OCI-LY3 (cell line): ENCODE measurements at regions not wholly inside any gene's neighbourhood (a gene's known extent, or its start where the extent isn't known, plus 50 kb on each side); places are given as distances from the start of the nearest gene placed in this dataset.
"Not testable (repeated sequence)": the region's sequence is repeated elsewhere in the genome, so short reads cannot be mapped to it uniquely, and the experiment has no call there.

Experiments used
- H2AFZ ChIP-seq: fragments of 200-600, 300-600 bp; shearing (Covaris generic); 2 replicates; pipeline ENCODE4 v1.6.0; 2014; ENCODE audit warnings: antibody characterized with exemption, low read depth, low read length
- H3K27ac ChIP-seq: fragments of 200-600, 300-600 bp; sonication (generic); 2 replicates; pipeline ENCODE4 v1.5.1; 2014; ENCODE audit warnings: mild to moderate bottlenecking, low read length, moderate library complexity, mixed read lengths
- H3K27me3 ChIP-seq: fragments of 200-600, 300-600 bp; sonication (generic); 2 replicates; pipeline ENCODE4 v1.6.1; 2014; ENCODE audit warnings: low read depth, low read length, mixed read lengths
- H3K36me3 ChIP-seq: fragments of 200-600, 300-600 bp; sonication (generic); replicated peaks from 2 replicates; pipeline ENCODE3; 2014; ENCODE audit warnings: low read depth, low read length, mixed read lengths
- H3K4me1 ChIP-seq: fragments of 300-600, 200-600 bp; sonication (generic); 2 replicates; pipeline ENCODE4 v1.6.1; 2014; ENCODE audit warnings: low read length, mixed read lengths
- H3K4me2 ChIP-seq: fragments of 200-600, 300-600 bp; sonication (generic); 2 replicates; pipeline ENCODE4 v1.6.1; 2014; ENCODE audit warnings: low read length, mixed read lengths
- H3K4me3 ChIP-seq: fragments of 300-600, 200-600 bp; sonication (generic); 2 replicates; pipeline ENCODE4 v1.5.1; 2014; ENCODE audit warnings: antibody characterized with exemption, mild to moderate bottlenecking, low read length, moderate library complexity
- H3K79me2 ChIP-seq: fragments of 300-600, 200-600 bp; shearing (Covaris generic); 2 replicates; pipeline ENCODE4 v1.6.1; 2014; ENCODE audit warnings: mild to moderate bottlenecking, low read length, mixed read lengths
- H3K9ac ChIP-seq: fragments of 300-600, 200-600 bp; shearing (Covaris generic); 2 replicates; pipeline ENCODE4 v1.6.0; 2014; ENCODE audit warnings: mild to moderate bottlenecking, low read length, moderate library complexity
- H3K9me3 ChIP-seq: fragments of 200-600, 300-600 bp; shearing (Covaris generic); 2 replicates; pipeline ENCODE4 v1.6.1; 2014; ENCODE audit warnings: low read length, mixed read lengths; ENCODE audit not compliant: insufficient read depth
- H4K20me1 ChIP-seq: fragments of 200-600, 300-600 bp; sonication (generic); 2 replicates; pipeline ENCODE4 v1.6.1; 2016; ENCODE audit warnings: low read length, mixed read lengths; ENCODE audit not compliant: insufficient read depth
- EZH2phosphoT487 ChIP-seq: fragments of 200-600 bp; shearing (Covaris generic); IDR thresholded peaks from 2 replicates; pipeline ENCODE4 v1.6.1; 2018; ENCODE audit warnings: antibody characterized with exemption, mixed run types, low read depth
- TF ChIP-seq, protein P1 (sequence below): fragments of 200-600, 300-600 bp; sonication (generic); IDR thresholded peaks from 2 replicates; pipeline ENCODE4 v1.5.1; 2014; ENCODE audit warnings: antibody characterized with exemption, low read length, low read depth

- Histone ChIP-seq H3K4me1 (no peaks in the 10 kb centered on the region), H3K79me2 (no peaks in the 10 kb centered on the region), H3K36me3 (no peaks in the 10 kb centered on the region), H3K9me3 (no peaks in the 10 kb centered on the region), H4K20me1 (no peaks in the 10 kb centered on the region), H3K27ac (no peak overlapping the region), H3K4me2 (no peak overlapping the region), H3K9ac (no peak overlapping the region), H3K4me3 (no peak overlapping the region), H3K27me3 (no peaks in the 10 kb centered on the region), H2AFZ (no peak overlapping the region)
- no peak for TF ChIP-seq EZH2phosphoT487
- TF ChIP-seq, protein P1, sequence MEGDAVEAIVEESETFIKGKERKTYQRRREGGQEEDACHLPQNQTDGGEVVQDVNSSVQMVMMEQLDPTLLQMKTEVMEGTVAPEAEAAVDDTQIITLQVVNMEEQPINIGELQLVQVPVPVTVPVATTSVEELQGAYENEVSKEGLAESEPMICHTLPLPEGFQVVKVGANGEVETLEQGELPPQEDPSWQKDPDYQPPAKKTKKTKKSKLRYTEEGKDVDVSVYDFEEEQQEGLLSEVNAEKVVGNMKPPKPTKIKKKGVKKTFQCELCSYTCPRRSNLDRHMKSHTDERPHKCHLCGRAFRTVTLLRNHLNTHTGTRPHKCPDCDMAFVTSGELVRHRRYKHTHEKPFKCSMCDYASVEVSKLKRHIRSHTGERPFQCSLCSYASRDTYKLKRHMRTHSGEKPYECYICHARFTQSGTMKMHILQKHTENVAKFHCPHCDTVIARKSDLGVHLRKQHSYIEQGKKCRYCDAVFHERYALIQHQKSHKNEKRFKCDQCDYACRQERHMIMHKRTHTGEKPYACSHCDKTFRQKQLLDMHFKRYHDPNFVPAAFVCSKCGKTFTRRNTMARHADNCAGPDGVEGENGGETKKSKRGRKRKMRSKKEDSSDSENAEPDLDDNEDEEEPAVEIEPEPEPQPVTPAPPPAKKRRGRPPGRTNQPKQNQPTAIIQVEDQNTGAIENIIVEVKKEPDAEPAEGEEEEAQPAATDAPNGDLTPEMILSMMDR: peak; percentile 62
Measured at GRCh38 chr10:15427843-15428414, 56.8 kb upstream of the FAM171A1 start.

- H3K9ac ChIP-seq: no peak overlapping the region
- H2AFZ ChIP-seq: no peak overlapping the region
- H3K36me3 ChIP-seq: no peaks in the 10 kb centered on the region
- no peaks in the 10 kb centered on the region for H3K27me3 ChIP-seq
- H3K4me3 ChIP-seq: no peak overlapping the region
- no peaks in the 10 kb centered on the region for H3K4me1 ChIP-seq
- no peaks in the 10 kb centered on the region for H3K9me3 ChIP-seq
- H3K4me2 ChIP-seq: no peak overlapping the region
- no peaks in the 10 kb centered on the region for H3K79me2 ChIP-seq
- no peaks in the 10 kb centered on the region for H4K20me1 ChIP-seq
- TF ChIP-seq, protein P1: no peak
- TF ChIP-seq EZH2phosphoT487: no peak
- no peak overlapping the region for H3K27ac ChIP-seq
Measured at GRCh38 chr10:15426558-15426957, 55.5 kb upstream of the FAM171A1 start.

- Histone ChIP-seq H3K9me3 (no peaks in the 10 kb centered on the region), H4K20me1 (no peaks in the 10 kb centered on the region), H3K9ac (no peak overlapping the region), H3K4me2 (no peak overlapping the region), H3K4me3 (no peak overlapping the region), H3K36me3 (no peaks in the 10 kb centered on the region), H3K4me1 (no peaks in the 10 kb centered on the region), H2AFZ (no peak overlapping the region), H3K79me2 (no peaks in the 10 kb centered on the region), H3K27ac (no peak overlapping the region), H3K27me3 (no peaks in the 10 kb centered on the region)
- TF ChIP-seq, protein P1: no peak
- no peak for TF ChIP-seq EZH2phosphoT487
Measured at GRCh38 chr10:15426115-15426514, 55.0 kb upstream of the FAM171A1 start.

GRCh38 chr10:15421875-15422274, 50.8 kb upstream of the FAM171A1 start:
- not testable (repeated sequence) for H3K4me1 ChIP-seq, H3K4me3 ChIP-seq, H3K9me3 ChIP-seq, H3K4me2 ChIP-seq, H3K27me3 ChIP-seq, H3K79me2 ChIP-seq, H4K20me1 ChIP-seq, H3K27ac ChIP-seq, H2AFZ ChIP-seq, H3K9ac ChIP-seq, H3K36me3 ChIP-seq
